HG03039 (cell line): ENCODE measurements at regions not wholly inside any gene's neighbourhood (a gene's known extent, or its start where the extent isn't known, plus 50 kb on each side); places are given as distances from the start of the nearest gene placed in this dataset.

ENCODE experiments used
- ATAC-seq: cut with Tn5 transposase; IDR thresholded peaks from one replicate; pipeline ENCODE4 v1.9.1; 2021; ENCODE audit warnings: mild to moderate bottlenecking, moderate library complexity; ENCODE audit not compliant: unreplicated experiment

- ATAC-seq: no peak
These were observed 133.0 kb upstream of the LEF1 start for GRCh38 chr4:108301545-108302251.

GRCh38 chr4:108297605-108298004, 128.9 kb upstream of the LEF1 start:
- no peak for ATAC-seq

GRCh38 chr4:108292229-108292628, 123.5 kb upstream of the LEF1 start:
- ATAC-seq: no peak

GRCh38 chr4:108291137-108291536, 122.4 kb upstream of the LEF1 start:
- no peak for ATAC-seq

- no peak for ATAC-seq
These were observed 119.2 kb upstream of the LEF1 start for GRCh38 chr4:108287834-108288413.

- ATAC-seq: no peak
These were observed 111.3 kb upstream of the LEF1 start for GRCh38 chr4:108280072-108280471.

- ATAC-seq: no peak
These were observed 108.0 kb upstream of the LEF1 start for GRCh38 chr4:108276690-108277089.

- ATAC-seq: no peak
These were observed 104.3 kb upstream of the LEF1 start for GRCh38 chr4:108272986-108273385.

GRCh38 chr4:108272561-108272960, 103.8 kb upstream of the LEF1 start:
- no peak for ATAC-seq

- ATAC-seq: no peak
These were observed 103.3 kb upstream of the LEF1 start for GRCh38 chr4:108272046-108272445.

- no peak for ATAC-seq
These were observed 102.0 kb upstream of the LEF1 start for GRCh38 chr4:108270466-108271450.

GRCh38 chr4:108264693-108265092, 96.0 kb upstream of the LEF1 start:
- ATAC-seq: no peak

GRCh38 chr4:108263057-108263456, 94.3 kb upstream of the LEF1 start:
- no peak for ATAC-seq

- no peak for ATAC-seq
These were observed 92.3 kb upstream of the LEF1 start for GRCh38 chr4:108261026-108261425.

- ATAC-seq: no peak
These were observed 87.8 kb upstream of the LEF1 start for GRCh38 chr4:108256538-108256937.

- ATAC-seq: no peak
These were observed 86.5 kb upstream of the LEF1 start for GRCh38 chr4:108255203-108255747.

- ATAC-seq: no peak
These were observed 80.7 kb upstream of the LEF1 start for GRCh38 chr4:108249397-108249796.

- no peak for ATAC-seq
These were observed 78.8 kb upstream of the LEF1 start for GRCh38 chr4:108247387-108248049.

GRCh38 chr4:108244606-108245005, 75.9 kb upstream of the LEF1 start:
- no peak for ATAC-seq

GRCh38 chr4:108240366-108240765, 71.6 kb upstream of the LEF1 start:
- ATAC-seq: no peak

- no peak for ATAC-seq
These were observed 69.0 kb upstream of the LEF1 start for GRCh38 chr4:108237693-108238092.
